SK-N-SH treated with all-trans-retinoic acid at 6 μM for 48 hours (cell line): ENCODE measurements at regions not wholly inside any gene's neighbourhood (a gene's known extent, or its start where the extent isn't known, plus 50 kb on each side); places are given as distances from the start of the nearest gene placed in this dataset.

Experiments
- ATAC-seq: fragments of 200-7000 bp; cut with Tn5 transposase; 3 replicates; pipeline ENCODE4 v1.9.1; 2020; ENCODE audit warnings: mild to moderate bottlenecking, moderate library complexity
- ARNTL ChIP-seq: fragments of 450-650 bp; formaldehyde crosslinking; IDR thresholded peaks from 2 replicates; pipeline ENCODE4 v1.5.0; 2020; ENCODE audit warnings: low read depth, mild to moderate bottlenecking, moderate library complexity, borderline replicate concordance
- BACH2 ChIP-seq: fragments of 250-450 bp; sonication (Bioruptor Pico); IDR thresholded peaks from 2 replicates; pipeline ENCODE4 v1.9.0; 2021; ENCODE audit warnings: mild to moderate bottlenecking, borderline replicate concordance
- CREB5 ChIP-seq: fragments of 250-450 bp; sonication (Bioruptor Pico); IDR thresholded peaks from 2 replicates; pipeline ENCODE4 v1.5.1; 2020; ENCODE audit warnings: low read depth, mild to moderate bottlenecking, moderate library complexity
- ESRRG ChIP-seq: fragments of 250-450 bp; sonication (Bioruptor Pico); IDR thresholded peaks from 2 replicates; pipeline ENCODE4 v1.6.1; 2021; ENCODE audit warnings: mild to moderate bottlenecking
- ISL1 ChIP-seq: fragments of 250-450 bp; sonication (Bioruptor Pico); IDR thresholded peaks from 2 replicates; pipeline ENCODE4 v2.1.2; 2022; ENCODE audit warnings: mild to moderate bottlenecking, moderate library complexity
- OSR1 ChIP-seq: fragments of 250-450 bp; sonication (Bioruptor Pico); IDR thresholded peaks from 2 replicates; pipeline ENCODE4 v1.8.0; 2022; ENCODE audit warnings: moderate library complexity, mild to moderate bottlenecking, inconsistent platforms
- POU6F1 ChIP-seq: fragments of 250-450 bp; sonication (Bioruptor Pico); IDR thresholded peaks from 2 replicates; pipeline ENCODE4 v1.8.0; 2021; ENCODE audit warnings: low read depth, mild to moderate bottlenecking, moderate library complexity, borderline replicate concordance
- PPARA ChIP-seq: fragments of 250-450 bp; sonication (Bioruptor Pico); IDR thresholded peaks from 2 replicates; pipeline ENCODE4 v1.5.0; 2020; ENCODE audit warnings: mild to moderate bottlenecking, borderline replicate concordance
- RARB ChIP-seq: fragments of 250-450 bp; sonication (Bioruptor Pico); IDR thresholded peaks from 2 replicates; pipeline ENCODE4 v1.8.0; 2021; ENCODE audit warnings: mild to moderate bottlenecking, moderate library complexity
- SNAI2 ChIP-seq: fragments of 250-450 bp; sonication (Bioruptor Pico); IDR thresholded peaks from 2 replicates; pipeline ENCODE4 v1.5.0; 2020; ENCODE audit warnings: mild to moderate bottlenecking, moderate library complexity
- TCF4 ChIP-seq: fragments of 250-450 bp; sonication (Bioruptor Pico); IDR thresholded peaks from 2 replicates; pipeline ENCODE4 v1.8.0; 2021; ENCODE audit warnings: mild to moderate bottlenecking, moderate library complexity, borderline replicate concordance
- TOX ChIP-seq: fragments of 250-450 bp; sonication (Bioruptor Pico); IDR thresholded peaks from 2 replicates; pipeline ENCODE4 v1.8.0; 2021; ENCODE audit warnings: mild to moderate bottlenecking, moderate library complexity, borderline replicate concordance
- ZC3H10 ChIP-seq: fragments of 250-450 bp; sonication (Bioruptor Pico); IDR thresholded peaks from 2 replicates; pipeline ENCODE4 v1.5.1; 2021; ENCODE audit warnings: mild to moderate bottlenecking, moderate library complexity
- ZFP3 ChIP-seq: fragments of 250-450 bp; sonication (Bioruptor Pico); IDR thresholded peaks from 2 replicates; pipeline ENCODE4 v1.5.0; 2020; ENCODE audit warnings: mild to moderate bottlenecking, moderate library complexity
- ZFP30 ChIP-seq: fragments of 450-650 bp; formaldehyde crosslinking; IDR thresholded peaks from 2 replicates; pipeline ENCODE4 v1.5.0; 2022; ENCODE audit warnings: mild to moderate bottlenecking, moderate library complexity
- ZNF565 ChIP-seq: fragments of 450-650 bp; formaldehyde crosslinking; conservative IDR thresholded peaks from 2 replicates; pipeline ENCODE4 v1.5.0; 2020; ENCODE audit warnings: low read depth, mild to moderate bottlenecking, moderate library complexity
- ZNF70 ChIP-seq: fragments of 450-650 bp; formaldehyde crosslinking; IDR thresholded peaks from 2 replicates; pipeline ENCODE4 v1.5.0; 2020; ENCODE audit warnings: mild to moderate bottlenecking, moderate library complexity
- TF ChIP-seq, protein P1 (sequence below): fragments of 250-450 bp; sonication (Bioruptor Pico); IDR thresholded peaks from 2 replicates; pipeline ENCODE4 v1.5.0; 2020; ENCODE audit warnings: mild to moderate bottlenecking, moderate library complexity
- TF ChIP-seq, protein P2 (sequence below): fragments of 250-450 bp; sonication (Bioruptor Pico); IDR thresholded peaks from 2 replicates; pipeline ENCODE4 v1.5.1; 2021; ENCODE audit warnings: mild to moderate bottlenecking, moderate library complexity

- no peak for TF ChIP-seq ZFP30 (CRISPR knock-in tag)
- no peak for TF ChIP-seq PPARA (CRISPR knock-in tag)
- TF ChIP-seq CREB5 (CRISPR knock-in tag), result no peak
- TF ChIP-seq TOX (CRISPR knock-in tag), result no peak
- no peak for TF ChIP-seq ZNF70 (CRISPR knock-in tag)
- TF ChIP-seq ISL1 (CRISPR knock-in tag), result no peak
- TF ChIP-seq SNAI2 (CRISPR knock-in tag), result no peak
- no peak for TF ChIP-seq ZNF565 (CRISPR knock-in tag)
- TF ChIP-seq RARB, result no peak
- no peak for TF ChIP-seq ARNTL (CRISPR knock-in tag)
- TF ChIP-seq ZC3H10 (CRISPR knock-in tag), result no peak
Measured at GRCh38 chr9:80932947-80933780, 756.2 kb downstream of the TLE1 start (continued).

GRCh38 chr9:80932181-80932580 is 757.2 kb downstream of the TLE1 start:
- TF ChIP-seq RARB, result no peak
- TF ChIP-seq BACH2 (CRISPR knock-in tag), result no peak
- no peak for ATAC-seq

DNA sequence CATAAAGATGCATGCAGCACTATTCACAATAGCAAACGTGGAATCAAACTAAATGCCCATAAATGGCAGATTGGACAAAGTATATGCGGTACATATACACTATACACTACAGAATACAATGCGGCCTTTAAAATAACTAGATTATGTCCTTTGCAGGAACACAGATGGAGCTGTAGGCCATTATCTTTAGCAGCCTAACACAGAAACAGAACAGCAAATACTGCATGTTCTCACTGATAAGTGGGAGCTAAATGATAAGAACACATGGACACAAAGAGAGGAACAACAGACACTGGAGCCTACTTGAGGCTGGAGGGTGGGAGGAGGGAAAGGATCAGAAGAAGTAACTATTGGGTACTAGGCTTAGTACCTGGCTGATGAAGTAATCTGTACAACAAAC is 758.2 kb downstream of the TLE1 start:
- no peak; the same call in 2 of the 3 replicates for ATAC-seq
- TF ChIP-seq TCF4 (CRISPR knock-in tag), result peak; percentile 87
- TF ChIP-seq, protein P1, sequence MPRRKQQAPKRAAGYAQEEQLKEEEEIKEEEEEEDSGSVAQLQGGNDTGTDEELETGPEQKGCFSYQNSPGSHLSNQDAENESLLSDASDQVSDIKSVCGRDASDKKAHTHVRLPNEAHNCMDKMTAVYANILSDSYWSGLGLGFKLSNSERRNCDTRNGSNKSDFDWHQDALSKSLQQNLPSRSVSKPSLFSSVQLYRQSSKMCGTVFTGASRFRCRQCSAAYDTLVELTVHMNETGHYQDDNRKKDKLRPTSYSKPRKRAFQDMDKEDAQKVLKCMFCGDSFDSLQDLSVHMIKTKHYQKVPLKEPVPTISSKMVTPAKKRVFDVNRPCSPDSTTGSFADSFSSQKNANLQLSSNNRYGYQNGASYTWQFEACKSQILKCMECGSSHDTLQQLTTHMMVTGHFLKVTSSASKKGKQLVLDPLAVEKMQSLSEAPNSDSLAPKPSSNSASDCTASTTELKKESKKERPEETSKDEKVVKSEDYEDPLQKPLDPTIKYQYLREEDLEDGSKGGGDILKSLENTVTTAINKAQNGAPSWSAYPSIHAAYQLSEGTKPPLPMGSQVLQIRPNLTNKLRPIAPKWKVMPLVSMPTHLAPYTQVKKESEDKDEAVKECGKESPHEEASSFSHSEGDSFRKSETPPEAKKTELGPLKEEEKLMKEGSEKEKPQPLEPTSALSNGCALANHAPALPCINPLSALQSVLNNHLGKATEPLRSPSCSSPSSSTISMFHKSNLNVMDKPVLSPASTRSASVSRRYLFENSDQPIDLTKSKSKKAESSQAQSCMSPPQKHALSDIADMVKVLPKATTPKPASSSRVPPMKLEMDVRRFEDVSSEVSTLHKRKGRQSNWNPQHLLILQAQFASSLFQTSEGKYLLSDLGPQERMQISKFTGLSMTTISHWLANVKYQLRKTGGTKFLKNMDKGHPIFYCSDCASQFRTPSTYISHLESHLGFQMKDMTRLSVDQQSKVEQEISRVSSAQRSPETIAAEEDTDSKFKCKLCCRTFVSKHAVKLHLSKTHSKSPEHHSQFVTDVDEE (CRISPR knock-in tag), result 0 out of 2 replicates have a peak, but pooled peaks have one; percentile 35
- no peak for TF ChIP-seq POU6F1 (CRISPR knock-in tag)
- TF ChIP-seq, all 23 proteins: peak for 2

DNA sequence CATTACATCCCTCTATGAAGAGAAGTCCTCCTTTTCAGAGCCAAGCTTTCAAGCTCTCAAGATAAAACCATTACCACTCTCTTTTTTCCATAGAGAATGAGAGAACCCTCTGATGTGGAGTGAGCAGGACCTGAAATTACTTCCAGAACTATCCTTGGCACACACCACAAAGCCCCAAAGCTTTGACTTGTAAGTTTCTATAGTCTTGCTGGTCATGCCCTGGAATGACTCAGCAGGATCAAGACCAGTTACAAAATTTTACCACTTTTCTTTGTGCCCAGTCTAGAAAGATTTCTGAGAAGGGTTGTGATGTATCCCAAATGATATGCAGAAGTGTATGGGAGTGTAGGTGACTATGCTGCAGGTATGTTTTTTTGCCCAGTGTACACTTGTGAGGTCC is 760.6 kb downstream of the TLE1 start:
- no peak for ATAC-seq
- TF ChIP-seq CREB5 (CRISPR knock-in tag) (no peak), ZNF565 (CRISPR knock-in tag) (no peak), TCF4 (CRISPR knock-in tag) (no peak), ISL1 (CRISPR knock-in tag) (no peak), ZNF70 (CRISPR knock-in tag) (no peak), ZFP30 (CRISPR knock-in tag) (no peak), BACH2 (CRISPR knock-in tag) (no peak), RARB (no peak), POU6F1 (CRISPR knock-in tag) (no peak), ZC3H10 (CRISPR knock-in tag) (no peak), ARNTL (CRISPR knock-in tag) (no peak), SNAI2 (CRISPR knock-in tag) (no peak), ESRRG (no peak), OSR1 (no peak), ZFP3 (CRISPR knock-in tag) (no peak)
- TF ChIP-seq, protein P2, sequence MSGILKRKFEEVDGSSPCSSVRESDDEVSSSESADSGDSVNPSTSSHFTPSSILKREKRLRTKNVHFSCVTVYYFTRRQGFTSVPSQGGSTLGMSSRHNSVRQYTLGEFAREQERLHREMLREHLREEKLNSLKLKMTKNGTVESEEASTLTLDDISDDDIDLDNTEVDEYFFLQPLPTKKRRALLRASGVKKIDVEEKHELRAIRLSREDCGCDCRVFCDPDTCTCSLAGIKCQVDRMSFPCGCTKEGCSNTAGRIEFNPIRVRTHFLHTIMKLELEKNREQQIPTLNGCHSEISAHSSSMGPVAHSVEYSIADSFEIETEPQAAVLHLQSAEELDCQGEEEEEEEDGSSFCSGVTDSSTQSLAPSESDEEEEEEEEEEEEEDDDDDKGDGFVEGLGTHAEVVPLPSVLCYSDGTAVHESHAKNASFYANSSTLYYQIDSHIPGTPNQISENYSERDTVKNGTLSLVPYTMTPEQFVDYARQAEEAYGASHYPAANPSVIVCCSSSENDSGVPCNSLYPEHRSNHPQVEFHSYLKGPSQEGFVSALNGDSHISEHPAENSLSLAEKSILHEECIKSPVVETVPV (CRISPR knock-in tag), result no peak
- TF ChIP-seq, protein P1 (CRISPR knock-in tag), result no peak
